ENCODE measurements at regions not wholly inside any gene's neighbourhood (a gene's known extent, or its start where the extent isn't known, plus 50 kb on each side); places are given as distances from the start of the nearest gene placed in this dataset.

- TF ChIP-seq CTCF (IDR thresholded peaks at IDR 0.05) (no peak), POLR2A (IDR thresholded peaks at IDR 0.05) (no peak)
Measured at GRCh38 chr10:53003094-53003493, 230.5 kb upstream of the MBL2 start.

Measured in gastroesophageal sphincter (tissue), 3 donors.